ENCODE measurements at regions not wholly inside any gene's neighbourhood (a gene's known extent, or its start where the extent isn't known, plus 50 kb on each side); places are given as distances from the start of the nearest gene placed in this dataset.
"Not testable (repeated sequence)": the region's sequence is repeated elsewhere in the genome, so short reads cannot be mapped to it uniquely, and the experiment has no call there.

- TF ChIP-seq ZNF18 (CRISPR knock-in tag; IDR thresholded peaks at IDR 0.05; ENCODE audit: insufficient replicate concordance) (no peak), SRSF1 (optimal IDR thresholded peaks at IDR 0.05; ENCODE audit: low read depth, low read length) (no peak), ZNF572 (CRISPR knock-in tag; IDR thresholded peaks at IDR 0.05) (no peak), ZNF83 (CRISPR knock-in tag; IDR thresholded peaks at IDR 0.05; ENCODE audit: borderline replicate concordance) (no peak), RBFOX2 (IDR thresholded peaks at IDR 0.05; ENCODE audit: low read depth, low read length) (no peak), MTA1 (CRISPR knock-in tag; IDR thresholded peaks at IDR 0.05; ENCODE audit: borderline replicate concordance) (no peak)
These were observed 96.4 kb upstream of the PCLO start (continued) for GRCh38 chr7:83259064-83259463.

- CTCF ChIA-PET (ENCODE audit: low intra/inter-chr PET ratio, low total read pairs) = no interaction called here
- no TSS peak for BruUV-seq (replicated peaks)
These were observed 85.3 kb upstream of the PCLO start for GRCh38 chr7:83248000-83248399.

GRCh38 chr7:83219231-83219630 lies 56.5 kb upstream of the PCLO start:
- H3K4me1 ChIP-seq (ENCODE audit: insufficient read depth, low read length); intact Hi-C loops (cut with micrococcal nuclease; ENCODE audit: unreplicated experiment); H4K20me1 ChIP-seq (ENCODE audit: insufficient read depth, low read length); in situ Hi-C loops (cut with HindIII; ENCODE audit: extremely low pct_ligation_motif_present, low pct_unique_long_range_greater_than_20kb); FAIRE-seq; H3K9ac ChIP-seq (ENCODE audit: insufficient read depth, low read depth, low read length); H3K4me3 ChIP-seq (replicated peaks in 1 of 3; ENCODE audit: insufficient read depth in 1 of 3, low read depth in 2 of 3, low read length in 3 of 3); H3K27me3 ChIP-seq (ENCODE audit: control insufficient read depth in 1 of 2, insufficient read depth in 2 of 2, low read length in 2 of 2); H3K36me3 ChIP-seq (replicated peaks in 1 of 2; ENCODE audit: control insufficient read depth in 1 of 2, insufficient read depth in 2 of 2, low read length in 2 of 2); BruUV-seq (replicated peaks); ATAC-seq; DNase-seq (ENCODE audit: low spot score); H3K79me2 ChIP-seq (ENCODE audit: insufficient read depth, low read length); H3K9me3 ChIP-seq (ENCODE audit: low read length); H3K4me2 ChIP-seq (ENCODE audit: low read depth, low read length); CTCF ChIA-PET (ENCODE audit: low intra/inter-chr PET ratio, low total read pairs); POLR2A ChIA-PET; H3K27ac ChIP-seq (ENCODE audit: extremely low read length, insufficient read depth, low read length); H2AFZ ChIP-seq (ENCODE audit: low read length): not testable (repeated sequence)
- 43% methylated on average over 2 of the region's 5 CpGs for WGBS (ENCODE audit: low lambda C conversion rate)

More at GRCh38 chr7:83248000-83248399, 85.3 kb upstream of the PCLO start:
- TF ChIP-seq ZNF451 (CRISPR knock-in tag; IDR thresholded peaks at IDR 0.05) (no peak), ATM (IDR thresholded peaks at IDR 0.05; ENCODE audit: borderline replicate concordance) (no peak), ZNF580 (CRISPR knock-in tag; IDR thresholded peaks at IDR 0.05; ENCODE audit: borderline replicate concordance, low read depth) (no peak), CEBPB (IDR thresholded peaks at IDR 0.05; ENCODE audit: borderline replicate concordance, low read depth, low read length) (no peak), ZNF607 (CRISPR knock-in tag; IDR thresholded peaks at IDR 0.05; ENCODE audit: borderline replicate concordance) (no peak), ETV5 (CRISPR knock-in tag; IDR thresholded peaks at IDR 0.05; ENCODE audit: borderline replicate concordance) (no peak)
- POLR2A ChIA-PET = no interaction called here
- in situ Hi-C loops (cut with HindIII; ENCODE audit: extremely low pct_ligation_motif_present, low pct_unique_long_range_greater_than_20kb) = no loop called here
- Histone ChIP-seq H2AFZ (ENCODE audit: low read length) (no peak overlapping the region), H3K4me2 (ENCODE audit: low read depth, low read length) (no peak overlapping the region), H3K4me3 (replicated peaks in 1 of 3; ENCODE audit: insufficient read depth in 1 of 3, low read depth in 2 of 3, low read length in 3 of 3) (no peak overlapping the region), H3K27me3 (ENCODE audit: control insufficient read depth in 1 of 2, insufficient read depth in 2 of 2, low read length in 2 of 2) (no peaks in the 10 kb centered on the region), H3K9ac (ENCODE audit: insufficient read depth, low read depth, low read length) (no peak overlapping the region), H3K79me2 (ENCODE audit: insufficient read depth, low read length) (no peaks in the 10 kb centered on the region), H3K36me3 (replicated peaks in 1 of 2; ENCODE audit: control insufficient read depth in 1 of 2, insufficient read depth in 2 of 2, low read length in 2 of 2) (no peaks in the 10 kb centered on the region), H3K9me3 (ENCODE audit: low read length) (no peaks in the 10 kb centered on the region), H3K4me1 (ENCODE audit: insufficient read depth, low read length) (no peaks in the 10 kb centered on the region), H4K20me1 (ENCODE audit: insufficient read depth, low read length) (no peaks in the 10 kb centered on the region), H3K27ac (ENCODE audit: extremely low read length, insufficient read depth, low read length) (no peak overlapping the region)
- 20% methylated on average over 3 of the region's 3 CpGs for WGBS (ENCODE audit: low lambda C conversion rate)
- intact Hi-C loops (cut with micrococcal nuclease; ENCODE audit: unreplicated experiment) = no loop called here
- FAIRE-seq (no peak), DNase-seq (ENCODE audit: low spot score) (no peak), ATAC-seq (no peak)

Measured in HepG2 (cell line).